Smooth muscle cell (in vitro differentiated cells): ENCODE measurements at regions not wholly inside any gene's neighbourhood (a gene's known extent, or its start where the extent isn't known, plus 50 kb on each side); places are given as distances from the start of the nearest gene placed in this dataset.
A peak's percentile ranks its signal among the peaks of the same experiment; 100 is the strongest.
"Not testable (repeated sequence)": the region's sequence is repeated elsewhere in the genome, so short reads cannot be mapped to it uniquely, and the experiment has no call there.

Source experiments
- DNase-seq: peaks from one replicate; lab custom pipeline; 2025; ENCODE audit not compliant: unreplicated experiment; lab: John Stamatoyannopoulos, UW
- H2AFZ ChIP-seq: fragments of 200-600 bp; sonication (generic); 2 replicates; pipeline ENCODE4 v1.6.0; 2016; ENCODE audit warnings: antibody characterized with exemption, low read depth, mild to moderate bottlenecking
- H3F3A ChIP-seq: fragments of 200-600 bp; sonication (generic); 2 replicates; pipeline ENCODE4 v1.6.0; 2017; ENCODE audit warnings: antibody characterized with exemption, low read depth
- H3K27ac ChIP-seq: fragments of 200-600 bp; sonication (generic); 2 replicates; pipeline ENCODE4 v1.5.1; 2016; ENCODE audit warnings: low read depth, mild to moderate bottlenecking
- H3K27me3 ChIP-seq: fragments of 200-600 bp; sonication (generic); 2 replicates; pipeline ENCODE4 v1.6.1; 2016; ENCODE audit warnings: low read depth, mild to moderate bottlenecking
- H3K36me3 ChIP-seq: fragments of 200-600 bp; sonication (generic); 2 replicates; pipeline ENCODE4 v1.5.1; 2016; ENCODE audit warnings: low read depth
- H3K4me1 ChIP-seq: fragments of 200-600 bp; sonication (generic); 2 replicates; pipeline ENCODE4 v1.5.1; 2016; ENCODE audit warnings: low read depth
- H3K4me2 ChIP-seq: fragments of 200-600 bp; sonication (generic); 2 replicates; pipeline ENCODE4 v1.6.0; 2016; ENCODE audit warnings: mild to moderate bottlenecking
- H3K4me3 ChIP-seq: fragments of 200-600 bp; sonication (generic); 2 replicates; pipeline ENCODE4 v1.5.1; 2016; ENCODE audit warnings: mild to moderate bottlenecking
- H3K79me2 ChIP-seq: fragments of 200-600 bp; sonication (generic); 2 replicates; pipeline ENCODE4 v1.6.0; 2016; ENCODE audit warnings: low read depth, mild to moderate bottlenecking
- H3K9ac ChIP-seq: fragments of 200-600 bp; sonication (generic); 2 replicates; pipeline ENCODE4 v1.6.0; 2016; ENCODE audit warnings: low read depth
- H3K9me3 ChIP-seq: fragments of 200-600 bp; sonication (generic); replicated peaks from 2 replicates; pipeline ENCODE4 v1.5.1; 2016; ENCODE audit warnings: low read depth
- H4K20me1 ChIP-seq: fragments of 200-600 bp; sonication (generic); 2 replicates; pipeline ENCODE4 v1.6.0; 2016; ENCODE audit warnings: low read depth
- WGBS: methylation state at CpG from one replicate; pipeline ENCODE4 v1.1.7; 2016; ENCODE audit warnings: low lambda C conversion rate; 5-methylcytosine and 5-hydroxymethylcytosine counted together

DNA sequence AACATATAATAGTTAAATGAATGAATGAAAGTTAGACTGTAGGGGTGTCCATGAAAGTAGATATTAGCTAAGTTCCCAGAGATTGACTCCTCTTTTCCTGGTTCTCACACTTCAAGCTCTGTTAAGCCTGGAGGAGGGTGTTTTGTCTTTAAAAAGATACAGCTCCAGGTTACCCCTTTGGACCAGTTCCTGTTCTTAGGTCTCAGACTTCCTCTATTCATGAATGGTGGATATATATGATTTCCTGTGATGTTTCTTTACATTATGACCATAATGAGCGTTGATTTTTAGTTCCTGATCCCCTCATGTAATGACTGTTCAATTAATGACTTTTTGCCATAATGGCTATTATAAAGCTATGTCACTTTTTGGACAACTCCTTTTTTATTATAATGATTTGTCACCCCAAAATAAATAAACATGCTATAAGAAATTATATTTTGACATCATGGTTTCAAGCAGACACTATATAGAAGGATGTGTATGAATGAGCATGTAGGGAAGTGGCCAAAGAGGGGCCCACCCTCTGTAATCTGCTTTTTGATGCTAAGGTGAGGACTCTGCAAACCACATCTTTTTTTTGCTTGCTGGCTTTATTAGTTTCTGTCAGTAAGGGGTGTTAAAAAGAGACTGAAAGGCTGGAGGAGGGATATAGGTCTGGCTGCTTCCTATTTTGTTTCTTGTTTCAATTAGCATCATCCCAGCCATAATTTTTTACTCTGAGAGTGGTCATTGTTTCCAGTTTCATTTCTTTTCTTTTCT is 115.2 kb downstream of the FAM72B start:
- H4K20me1 ChIP-seq, H3K9me3 ChIP-seq, H3K4me2 ChIP-seq, H3K79me2 ChIP-seq, H3K9ac ChIP-seq, H2AFZ ChIP-seq, H3K36me3 ChIP-seq, H3F3A ChIP-seq, H3K4me3 ChIP-seq, H3K27me3 ChIP-seq, H3K4me1 ChIP-seq, DNase-seq, H3K27ac ChIP-seq: not testable (repeated sequence)
- WGBS = no CpG with 5 or more reads among the region's 1 CpG

DNA sequence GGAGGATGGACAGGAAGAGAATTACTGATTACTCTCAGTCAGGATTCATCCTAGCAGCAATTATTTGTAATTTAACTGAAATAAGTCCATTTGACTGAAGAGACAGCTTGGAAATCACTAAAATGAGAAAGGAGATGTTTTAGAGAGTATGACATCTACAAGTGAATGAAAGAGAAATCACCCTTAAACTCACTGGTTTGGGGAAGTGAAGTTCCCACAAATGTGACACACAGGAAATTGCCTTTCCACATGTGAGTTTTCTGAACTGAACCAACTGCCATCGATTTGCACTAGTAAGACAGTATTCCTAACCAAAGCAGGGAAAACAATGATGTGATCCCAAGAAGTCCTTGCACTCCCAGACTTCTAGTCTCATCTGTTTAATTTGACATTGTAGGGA is 110.3 kb downstream of the FAM72B start:
- H3K4me3 ChIP-seq, H4K20me1 ChIP-seq, H3K79me2 ChIP-seq, H3K4me2 ChIP-seq, H3K4me1 ChIP-seq, DNase-seq, H3K36me3 ChIP-seq, H3K9ac ChIP-seq, H3K27me3 ChIP-seq, H2AFZ ChIP-seq, H3F3A ChIP-seq, H3K9me3 ChIP-seq, H3K27ac ChIP-seq: not testable (repeated sequence)
- no CpG with 5 or more reads among the region's 1 CpG for whole genome bisulfite sequencing

DNA sequence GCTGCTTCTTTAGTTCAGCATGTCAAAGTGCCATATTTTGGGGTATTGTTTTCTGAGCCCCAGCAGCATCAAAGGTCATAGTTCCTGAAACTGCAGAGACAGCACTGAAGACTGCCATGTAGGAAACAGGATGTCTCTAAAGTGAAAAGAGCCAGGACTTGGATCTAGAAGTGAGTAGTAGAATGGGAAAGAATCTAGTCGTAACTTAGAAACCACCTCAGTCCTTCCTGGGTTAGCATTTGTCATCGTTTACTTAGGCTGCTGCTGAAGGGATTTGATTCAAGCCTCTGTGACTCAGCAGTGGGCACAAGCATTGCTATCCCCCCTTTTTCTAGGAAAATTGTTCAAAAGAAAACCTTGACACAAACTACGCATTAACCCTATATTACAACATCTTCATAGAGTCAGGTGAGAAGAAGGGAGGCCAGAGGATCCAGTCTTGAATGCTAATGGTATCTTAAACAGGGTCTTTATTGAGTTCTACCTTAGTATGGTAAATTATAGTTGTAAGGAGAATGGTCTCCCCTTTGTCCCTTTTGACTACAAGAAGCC is 108.8 kb downstream of the FAM72B start:
- H4K20me1 ChIP-seq = not testable (repeated sequence)
- 49% methylated on average over 3 of the region's 3 CpGs for whole genome bisulfite sequencing

DNA sequence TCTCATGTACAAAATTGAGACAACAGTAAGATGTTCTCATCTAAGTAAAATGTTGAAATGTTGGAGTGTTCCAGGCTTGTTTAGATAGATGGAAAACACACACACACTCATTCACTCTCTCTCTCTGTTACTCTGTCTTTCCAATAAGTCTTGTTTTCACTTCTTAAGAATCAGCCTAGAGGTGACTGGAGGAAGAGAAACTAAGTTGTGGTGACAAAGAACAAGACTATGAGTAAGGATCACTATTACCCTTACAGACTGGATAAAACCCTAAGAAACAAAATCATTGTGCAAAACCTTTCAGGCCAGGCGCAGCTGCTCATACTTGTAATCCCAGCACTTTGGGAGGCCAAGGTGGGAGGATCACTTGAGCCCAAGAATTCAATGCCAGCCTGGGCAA is 107.5 kb downstream of the FAM72B start:
- not testable (repeated sequence) for H4K20me1 ChIP-seq, H3K27ac ChIP-seq, DNase-seq, H3K4me2 ChIP-seq, H3K36me3 ChIP-seq, H3K9me3 ChIP-seq, H3K79me2 ChIP-seq, H3F3A ChIP-seq, H3K4me3 ChIP-seq, H3K27me3 ChIP-seq, H3K9ac ChIP-seq, H2AFZ ChIP-seq, H3K4me1 ChIP-seq
- WGBS = no CpG with 5 or more reads among the region's 1 CpG

More for the DNA sequence above, 108.8 kb downstream of the FAM72B start:
- not testable (repeated sequence) for H3K27ac ChIP-seq, DNase-seq, H3K4me1 ChIP-seq, H3K27me3 ChIP-seq, H3K9ac ChIP-seq, H3K79me2 ChIP-seq, H2AFZ ChIP-seq, H3K9me3 ChIP-seq, H3F3A ChIP-seq, H3K4me3 ChIP-seq, H3K36me3 ChIP-seq, H3K4me2 ChIP-seq

DNA sequence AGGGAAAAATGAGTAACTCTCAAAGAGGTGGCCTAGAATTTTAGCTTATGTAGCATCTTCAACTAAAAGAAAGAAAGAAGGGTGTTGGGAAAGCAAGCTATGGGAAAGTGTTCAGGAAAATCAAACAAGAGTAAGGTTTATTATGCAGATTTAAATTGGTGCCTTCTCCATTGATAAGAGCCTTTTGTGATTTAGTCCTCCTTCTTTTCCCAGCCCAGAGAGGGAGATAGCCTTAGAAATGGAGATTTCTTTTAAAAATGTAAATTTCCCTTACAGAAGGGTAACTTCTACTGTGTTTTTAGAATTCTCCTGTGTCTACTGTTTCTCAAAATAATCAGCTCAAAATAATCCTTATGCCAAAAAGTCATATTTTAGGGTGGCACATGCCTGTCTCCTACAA is 104.5 kb downstream of the FAM72B start:
- DNase-seq, H3K4me1 ChIP-seq, H3K4me3 ChIP-seq, H3F3A ChIP-seq, H3K79me2 ChIP-seq, H3K36me3 ChIP-seq, H2AFZ ChIP-seq, H3K4me2 ChIP-seq, H3K27ac ChIP-seq, H3K9me3 ChIP-seq, H3K27me3 ChIP-seq, H3K9ac ChIP-seq, H4K20me1 ChIP-seq: not testable (repeated sequence)

DNA sequence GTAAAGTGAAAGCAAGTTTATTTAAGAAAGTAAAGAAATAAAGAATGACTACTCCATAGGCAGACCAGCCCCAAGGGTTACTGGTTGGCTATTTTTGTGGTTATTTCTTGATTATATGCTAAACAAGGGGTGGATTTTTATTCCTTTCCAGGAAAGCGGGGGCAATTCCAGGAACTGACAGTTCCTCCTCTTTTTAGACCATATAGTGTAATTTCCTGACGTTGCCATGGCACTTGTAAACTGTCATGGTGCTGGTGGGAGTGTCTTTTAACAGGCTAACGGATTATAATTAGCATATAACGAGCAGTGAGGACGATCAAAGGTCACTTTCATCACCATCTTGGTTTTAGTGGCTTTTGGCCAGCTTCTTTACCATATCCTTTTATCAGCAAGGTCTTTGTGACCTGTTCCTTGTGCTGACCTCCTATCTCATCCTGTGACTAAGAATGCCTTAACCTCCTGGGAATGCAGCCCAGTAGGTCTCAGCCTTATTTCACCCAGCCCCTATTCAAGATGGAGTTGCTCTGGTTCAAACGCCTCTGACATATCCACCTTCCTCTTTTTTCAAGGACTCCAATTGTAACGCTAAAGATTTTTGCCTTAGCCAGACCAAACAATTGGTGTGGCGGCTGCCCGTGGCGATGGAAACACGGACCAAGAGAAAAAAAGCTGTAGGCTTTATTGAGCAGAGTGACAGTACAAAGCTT is 103.8 kb downstream of the FAM72B start:
- not testable (repeated sequence) for H3K27me3 ChIP-seq

DNA sequence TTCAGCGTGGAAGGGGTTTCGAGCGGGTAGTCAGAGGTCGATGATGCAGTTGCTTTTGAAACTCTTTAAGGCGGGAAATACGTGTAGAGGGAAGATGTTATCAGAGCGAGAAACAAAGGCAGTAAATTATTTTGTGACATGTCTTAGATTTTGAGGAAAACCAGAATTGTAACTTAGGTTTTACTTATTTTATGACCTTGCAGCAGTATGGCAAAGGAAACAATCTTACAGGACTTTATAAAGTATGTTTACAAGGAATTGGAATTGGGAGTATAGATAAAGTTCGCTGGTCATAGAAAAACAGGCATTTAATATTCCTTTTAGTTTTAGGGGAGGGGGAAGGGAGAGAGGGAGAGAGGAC is 103.3 kb downstream of the FAM72B start:
- not testable (repeated sequence) for H3K9ac ChIP-seq, H3K27me3 ChIP-seq, H3K27ac ChIP-seq, H3F3A ChIP-seq, H4K20me1 ChIP-seq, H3K4me3 ChIP-seq, H3K36me3 ChIP-seq, H3K9me3 ChIP-seq, H3K4me1 ChIP-seq, DNase-seq, H3K79me2 ChIP-seq
- 21% methylated on average over 8 of the region's 8 CpGs for WGBS
- Histone ChIP-seq H2AFZ (peak overlapping the region; percentile 81), H3K4me2 (peak overlapping the region; percentile 72)

More for the DNA sequence above, 103.8 kb downstream of the FAM72B start:
- H3K4me3 ChIP-seq, H3F3A ChIP-seq, H3K36me3 ChIP-seq, H4K20me1 ChIP-seq, H3K27ac ChIP-seq, DNase-seq, H3K9me3 ChIP-seq, H3K9ac ChIP-seq, H3K79me2 ChIP-seq, H3K4me1 ChIP-seq: not testable (repeated sequence)
- Histone ChIP-seq H2AFZ (peak overlapping the region; percentile 81), H3K4me2 (peak overlapping the region; percentile 72)
- 22% methylated on average over 11 of the region's 11 CpGs for WGBS

DNA sequence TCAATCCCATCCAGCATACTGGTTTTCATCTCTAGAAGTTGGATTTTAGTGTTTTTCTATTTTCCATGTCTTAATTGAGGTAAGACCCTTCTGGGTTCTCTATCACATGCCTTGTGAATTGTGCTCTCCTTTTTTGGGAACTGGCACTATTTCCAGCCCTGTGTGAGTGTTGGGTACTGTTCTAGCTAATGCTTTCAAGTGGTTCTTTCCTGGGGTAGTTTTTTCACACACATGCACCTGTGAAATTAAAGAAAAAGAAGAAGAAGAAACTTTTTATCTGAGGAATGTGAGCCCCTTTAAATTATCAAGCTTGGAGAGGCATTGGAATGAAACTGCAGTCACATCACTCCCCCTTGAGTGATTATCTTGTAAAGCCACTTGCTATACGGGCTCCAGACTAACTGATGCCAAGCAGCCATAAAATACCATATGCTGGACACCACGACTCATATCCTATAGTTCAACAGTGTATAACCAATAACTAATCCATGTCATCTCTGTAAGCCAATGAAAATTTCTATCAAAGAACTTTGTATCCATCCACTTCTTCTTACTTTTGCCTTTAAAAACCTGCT is 102.4 kb downstream of the FAM72B start:
- H4K20me1 ChIP-seq, H3K4me1 ChIP-seq, H3F3A ChIP-seq, H3K36me3 ChIP-seq, H3K4me2 ChIP-seq, H3K79me2 ChIP-seq, H3K27ac ChIP-seq, H2AFZ ChIP-seq, H3K27me3 ChIP-seq, H3K4me3 ChIP-seq, H3K9ac ChIP-seq, H3K9me3 ChIP-seq, DNase-seq: not testable (repeated sequence)
- 31% methylated on average over 2 of the region's 2 CpGs for WGBS
